GM19463 (cell line): ENCODE measurements at regions not wholly inside any gene's neighbourhood (a gene's known extent, or its start where the extent isn't known, plus 50 kb on each side); places are given as distances from the start of the nearest gene placed in this dataset.
"Not testable (repeated sequence)": the region's sequence is repeated elsewhere in the genome, so short reads cannot be mapped to it uniquely, and the experiment has no call there.

Experiments
- ATAC-seq: cut with Tn5 transposase; IDR thresholded peaks from one replicate; pipeline ENCODE4 v1.9.1; 2021; ENCODE audit warnings: mild to moderate bottlenecking, moderate library complexity; ENCODE audit not compliant: unreplicated experiment

DNA sequence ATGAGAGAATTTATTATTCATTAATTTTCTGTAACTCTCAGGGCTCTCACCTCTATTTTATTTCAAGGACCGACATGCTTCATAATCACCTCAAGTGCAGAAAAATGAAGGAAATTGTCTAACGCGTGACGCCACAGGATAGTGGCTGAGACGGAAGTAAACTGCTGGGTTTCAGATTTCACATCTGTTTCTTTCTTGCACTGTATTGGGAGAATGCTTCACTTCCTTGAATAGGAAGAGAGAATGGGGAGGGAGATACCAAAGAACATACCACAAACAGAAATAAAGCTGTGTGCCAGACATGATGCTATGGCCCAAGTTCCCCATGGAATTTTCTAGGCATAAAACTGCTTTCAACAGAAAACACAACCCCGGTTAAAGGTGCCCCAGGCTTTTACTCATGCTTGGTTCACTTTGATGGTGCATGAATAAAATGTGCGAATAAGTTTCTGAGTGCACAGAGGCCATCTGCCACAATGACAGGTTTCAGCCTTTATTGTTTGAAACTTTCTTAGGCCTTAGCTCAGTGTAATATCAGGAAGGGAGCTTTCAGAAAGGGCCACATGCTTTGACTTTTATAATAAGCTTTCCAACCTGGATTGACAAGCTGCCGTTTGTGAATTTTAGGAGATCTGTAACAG lies 1116.4 kb downstream of the SOCS6 start:
- no peak for ATAC-seq

DNA sequence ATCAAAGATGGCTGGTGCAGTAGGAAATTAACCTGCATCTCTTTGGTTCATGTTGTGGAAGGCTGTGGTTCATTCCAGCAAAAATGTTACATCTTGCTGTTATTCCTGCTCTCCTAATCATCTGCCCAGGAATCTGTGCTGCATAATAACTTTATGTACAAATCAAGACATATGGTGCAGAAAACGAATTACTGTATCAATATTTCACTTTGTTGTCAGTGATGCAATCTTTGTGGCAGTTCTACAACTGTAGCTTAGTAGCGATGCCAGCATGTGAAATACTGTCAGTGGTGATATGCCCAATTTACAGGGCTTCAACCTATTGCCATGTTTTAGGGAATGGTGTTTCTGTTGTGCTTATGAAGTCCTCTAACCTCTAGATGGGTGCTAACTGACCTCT lies 1114.7 kb downstream of the SOCS6 start:
- no peak for ATAC-seq

DNA sequence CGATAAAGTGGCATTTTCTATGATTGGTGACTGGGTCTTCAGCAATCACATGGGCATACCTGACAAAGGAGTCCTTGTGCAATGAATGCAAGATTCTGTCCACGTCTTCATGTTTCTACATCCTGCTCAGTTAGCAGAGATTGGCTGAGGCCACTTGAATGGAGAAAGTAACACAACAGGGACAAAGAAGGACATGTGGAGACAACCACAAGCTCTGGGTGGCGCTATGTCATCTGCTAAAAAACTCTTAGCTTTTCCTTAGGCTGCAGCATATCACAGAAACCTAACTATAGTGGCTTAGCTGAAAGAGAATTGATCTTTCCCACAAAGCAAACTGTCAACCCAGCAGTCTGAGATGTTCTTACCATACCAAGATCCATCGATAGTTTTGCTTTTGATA lies 1109.7 kb downstream of the SOCS6 start:
- no peak for ATAC-seq

DNA sequence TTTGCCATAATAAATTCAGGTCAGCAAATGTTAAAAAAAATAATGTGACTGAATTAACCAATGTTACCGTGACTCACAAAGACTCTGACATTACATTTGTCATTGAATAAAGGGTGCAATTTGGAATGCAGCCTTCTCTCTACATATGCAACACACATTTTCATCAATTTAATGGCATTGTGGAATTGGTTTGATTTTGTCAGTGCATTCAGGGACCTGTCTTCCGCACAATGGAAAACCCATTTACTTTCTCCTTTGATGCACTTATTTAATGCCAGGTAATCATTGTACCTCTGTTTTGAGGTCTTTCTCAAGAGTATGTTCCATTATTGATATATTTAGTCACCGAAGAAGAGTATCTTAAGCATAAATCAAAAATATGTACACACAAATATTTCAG lies 1099.3 kb downstream of the SOCS6 start:
- no peak for ATAC-seq

DNA sequence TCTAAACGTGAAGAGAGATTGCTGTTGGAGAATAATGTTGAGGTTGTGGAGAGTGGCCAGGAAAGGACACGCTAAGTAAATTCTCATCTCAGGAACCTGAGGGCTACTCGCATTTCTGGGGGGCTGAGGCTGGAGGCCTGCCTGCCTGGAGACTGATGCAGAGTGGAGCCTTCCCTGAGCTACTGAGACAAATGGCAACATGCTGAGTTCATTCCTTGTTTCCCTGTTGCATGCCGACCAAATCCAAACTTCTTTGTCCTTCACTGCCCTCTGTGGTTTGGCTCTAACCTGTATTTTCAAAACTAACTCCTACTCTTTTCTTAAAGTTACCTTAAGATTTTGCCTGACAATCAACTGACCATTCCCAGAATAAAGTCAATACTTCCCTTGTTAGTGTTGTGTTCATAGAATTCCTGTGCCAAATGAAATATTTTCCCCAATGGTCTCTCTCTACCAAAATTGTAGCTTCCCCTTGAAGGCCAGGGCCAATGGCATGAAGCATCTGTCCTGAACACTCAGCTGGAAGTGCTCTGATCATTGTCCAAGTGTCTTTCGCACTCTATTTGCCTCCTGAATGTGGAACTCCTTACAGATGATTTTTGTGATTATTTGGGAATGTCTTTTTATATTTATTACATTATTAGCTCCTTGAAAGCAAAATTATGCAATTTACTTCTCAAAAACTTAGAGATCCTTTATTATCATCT lies 1085.6 kb downstream of the SOCS6 start:
- no peak for ATAC-seq

DNA sequence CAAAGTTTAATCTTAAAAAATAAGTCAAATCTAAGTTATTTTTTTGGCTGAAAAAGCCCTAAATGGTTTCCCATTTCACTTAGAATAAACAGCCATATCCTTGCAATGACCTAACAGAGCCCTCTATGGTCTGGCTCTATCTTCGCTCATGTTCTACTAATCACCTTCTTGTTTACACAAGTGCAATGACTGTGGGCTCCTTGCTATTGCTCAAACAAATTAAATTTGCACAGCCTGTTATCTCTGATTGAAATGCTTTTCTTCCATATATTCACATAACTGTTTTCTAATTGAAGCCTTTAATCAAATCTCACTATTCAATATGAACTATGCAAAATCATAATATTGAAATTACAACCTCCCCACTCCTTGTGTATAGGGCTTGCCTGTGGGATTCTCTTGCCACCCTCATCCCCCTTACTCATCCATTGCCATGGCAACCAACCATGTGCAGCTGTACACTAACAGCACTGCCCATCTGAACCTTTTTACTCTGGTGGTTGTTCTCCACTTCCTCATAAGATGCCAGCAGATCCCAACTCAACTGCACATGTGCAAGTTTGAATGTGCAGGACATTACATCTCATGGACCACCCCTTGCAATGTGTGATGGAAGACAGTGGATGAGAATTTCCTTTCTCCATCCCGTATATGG lies 1083.2 kb downstream of the SOCS6 start:
- ATAC-seq: no peak

DNA sequence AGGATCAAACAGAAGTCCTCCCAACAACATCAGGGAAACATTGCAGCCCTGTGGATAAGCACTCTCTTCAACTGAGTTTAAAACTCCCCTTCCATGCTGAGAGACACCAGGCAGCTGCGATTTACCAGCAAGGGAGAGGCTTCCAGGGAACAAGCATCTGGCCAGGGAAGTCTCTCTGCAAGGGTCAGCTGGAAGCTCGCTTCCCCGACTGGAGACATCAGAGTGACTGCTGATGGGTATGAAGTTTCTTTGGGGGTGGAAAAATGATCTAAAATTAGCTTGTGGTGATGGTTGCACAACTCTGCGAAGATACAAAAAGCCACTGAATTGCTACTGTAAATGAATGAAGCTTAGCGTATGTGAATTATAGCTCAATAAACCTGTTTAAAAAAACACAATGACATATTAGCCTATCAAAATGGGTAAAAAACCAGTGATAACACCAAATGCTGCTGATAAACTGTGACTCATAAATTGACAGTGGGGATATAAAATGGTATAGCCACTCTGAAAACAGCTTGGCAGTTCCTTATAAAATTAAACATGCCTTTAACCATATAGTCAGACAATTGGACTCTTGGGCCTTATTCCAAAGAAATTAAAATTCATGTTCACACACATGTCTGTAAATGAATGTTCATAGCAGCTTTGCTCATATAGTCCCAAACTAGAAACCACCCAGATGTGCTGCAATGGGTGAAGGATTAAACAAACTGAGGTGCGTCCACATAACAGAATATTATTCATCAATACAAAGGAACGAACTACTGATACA lies 1082.0 kb downstream of the SOCS6 start:
- ATAC-seq: no peak

DNA sequence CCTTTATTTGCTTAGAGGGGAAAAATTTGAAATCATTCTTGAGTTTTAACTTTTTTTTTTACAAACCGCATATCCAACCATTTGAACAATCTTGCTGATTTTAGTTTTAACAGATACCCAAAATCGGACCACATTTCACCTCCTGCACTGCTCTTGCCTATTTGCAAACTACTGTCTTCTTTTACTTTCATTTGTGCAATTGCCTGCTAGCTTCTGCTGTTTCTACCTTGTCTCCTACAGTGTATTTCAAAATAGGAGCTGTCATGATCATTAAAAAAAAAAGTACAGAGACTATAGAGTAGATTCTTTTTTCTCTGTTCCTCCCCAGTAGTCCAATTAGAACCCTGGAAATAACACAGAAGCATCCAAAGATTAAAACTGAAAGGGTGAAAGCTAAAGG lies 1081.2 kb downstream of the SOCS6 start:
- ATAC-seq: no peak

DNA sequence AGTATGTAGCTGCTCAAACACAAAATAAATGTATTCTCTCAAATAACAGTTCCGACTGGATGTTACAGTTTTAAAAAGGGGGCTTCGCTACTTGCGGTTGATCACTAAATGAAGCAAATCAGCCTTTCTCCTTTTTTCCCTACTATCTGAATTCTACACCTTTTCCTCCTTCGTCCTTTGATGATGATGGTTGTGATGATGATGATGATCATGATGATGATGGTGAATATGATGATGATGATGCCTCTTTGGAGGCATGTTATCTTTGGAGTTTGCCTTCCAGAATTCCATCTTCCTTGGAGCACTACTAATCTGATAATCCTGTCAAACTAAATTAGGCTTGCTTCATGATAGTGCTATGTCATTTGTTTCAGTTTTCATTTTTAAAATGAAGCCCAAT lies 1073.3 kb downstream of the SOCS6 start:
- no peak for ATAC-seq

DNA sequence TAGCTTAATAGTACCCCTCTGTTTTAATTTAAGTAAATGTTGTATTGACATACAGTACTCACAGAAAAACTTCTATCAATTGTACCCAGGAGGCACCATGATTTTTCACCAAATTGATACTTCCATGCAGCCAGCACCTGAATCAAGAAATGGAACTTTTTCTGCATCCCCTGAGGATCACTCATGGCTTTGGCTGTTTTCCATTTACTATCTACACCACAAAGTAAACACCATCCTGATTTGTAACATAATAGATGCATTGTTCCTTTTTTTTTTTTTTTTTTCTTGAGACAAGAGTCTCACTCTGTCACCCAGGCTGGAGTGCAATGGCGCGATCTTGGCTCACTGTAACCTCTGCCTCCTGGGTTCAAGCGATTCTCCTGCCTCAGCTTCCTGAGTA lies 1066.8 kb downstream of the SOCS6 start:
- not testable (repeated sequence) for ATAC-seq

DNA sequence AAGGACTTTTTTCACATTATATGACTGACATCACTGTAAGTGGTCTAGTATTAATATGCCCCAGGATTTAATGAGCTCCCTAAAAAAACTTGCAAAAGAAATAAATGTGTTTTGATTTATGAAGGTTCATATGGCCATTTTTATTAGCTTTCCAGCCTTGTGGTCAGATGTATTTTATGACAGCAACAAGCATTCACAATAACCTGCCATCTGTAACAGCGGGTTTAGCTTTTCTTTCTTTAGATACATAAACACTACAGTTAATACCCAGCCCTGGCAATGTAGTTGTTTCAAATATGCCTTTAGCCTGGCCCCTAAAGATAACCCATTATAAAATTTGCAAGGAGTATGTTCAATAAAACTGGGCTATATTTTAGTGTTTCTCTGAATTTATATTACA lies 1063.8 kb downstream of the SOCS6 start:
- no peak for ATAC-seq

DNA sequence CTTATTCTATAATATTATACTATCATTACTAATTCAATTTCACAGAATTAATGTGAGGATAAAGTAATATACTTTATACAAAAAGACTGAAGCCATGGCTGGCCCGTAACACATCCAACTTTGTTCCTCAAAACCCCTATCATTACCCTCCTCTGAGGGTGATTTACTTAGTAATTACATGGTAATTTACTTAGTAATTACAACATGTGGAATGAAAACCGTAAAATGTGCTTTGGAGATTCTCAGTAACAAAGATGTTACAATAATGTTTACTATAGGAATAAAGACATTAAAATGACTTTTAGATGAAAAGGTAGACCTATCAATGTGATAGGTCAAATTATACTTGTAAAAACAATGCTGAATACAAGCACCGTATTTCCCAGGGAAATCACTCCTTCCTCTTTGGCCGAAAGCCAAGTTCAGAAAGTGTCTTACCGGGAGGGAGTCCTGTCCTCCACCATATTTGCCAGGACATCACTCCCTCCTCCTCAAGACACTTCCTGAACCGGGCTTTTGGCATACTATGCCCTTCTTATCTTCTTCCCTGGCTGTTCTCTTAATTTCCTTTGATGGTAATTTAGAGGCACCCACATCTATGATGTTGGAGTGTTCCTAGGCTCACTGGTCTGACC lies 1047.8 kb downstream of the SOCS6 start:
- no peak for ATAC-seq

DNA sequence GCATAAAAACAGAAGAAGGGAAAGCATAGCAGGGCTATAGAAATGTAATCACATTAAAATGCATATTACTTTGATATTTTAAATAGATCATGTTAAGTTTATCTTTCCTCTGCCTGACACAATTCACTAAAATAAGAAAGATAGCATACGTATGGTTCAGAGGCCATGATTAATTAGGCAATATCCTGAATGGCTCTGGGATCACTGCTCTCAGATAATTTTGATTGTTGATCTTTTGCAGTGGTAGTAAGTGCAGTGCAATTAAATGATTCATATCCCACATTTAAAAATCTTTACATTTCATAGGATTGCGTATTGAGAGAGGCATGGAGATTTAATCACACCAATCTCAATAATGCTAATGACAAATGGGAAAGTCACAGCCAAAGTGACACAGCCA lies 1040.7 kb downstream of the SOCS6 start:
- no peak for ATAC-seq

DNA sequence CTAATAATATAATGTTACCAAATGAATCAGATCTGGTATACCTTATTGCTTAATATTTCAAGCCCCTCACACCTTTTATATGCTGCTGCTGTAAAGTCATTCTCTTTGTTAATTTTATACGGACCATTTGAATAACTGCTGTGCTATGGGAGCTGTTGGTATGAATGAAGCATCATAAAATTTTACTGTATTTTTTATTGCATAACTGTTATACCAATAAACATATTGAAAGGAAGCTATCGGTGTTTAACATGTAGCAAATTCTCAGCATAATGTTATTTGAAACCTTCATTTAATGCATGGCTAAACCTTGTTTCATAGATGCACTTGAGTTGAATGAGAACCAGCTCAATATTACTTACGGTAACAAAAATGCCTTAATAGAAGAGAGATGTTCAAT lies 1040.3 kb downstream of the SOCS6 start:
- no peak for ATAC-seq

DNA sequence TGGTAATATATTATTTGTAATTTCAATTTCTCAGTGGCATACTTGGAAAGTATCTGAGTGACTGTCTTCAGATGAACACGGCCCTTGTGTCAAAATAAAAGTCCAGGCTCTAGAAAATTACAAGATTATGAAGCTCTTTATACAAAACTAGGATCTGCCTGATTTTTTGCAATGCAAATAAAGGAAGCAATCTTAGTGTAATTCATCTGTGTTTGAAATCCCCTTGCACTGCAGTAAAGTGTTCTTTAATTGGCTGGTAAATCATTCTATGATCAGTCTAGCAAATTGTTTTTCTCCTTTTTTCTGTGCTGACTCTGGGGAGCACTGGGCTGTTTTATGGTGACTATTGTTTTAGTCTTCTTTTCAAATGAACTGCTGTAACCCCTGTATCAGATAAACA lies 1039.0 kb downstream of the SOCS6 start:
- no peak for ATAC-seq

DNA sequence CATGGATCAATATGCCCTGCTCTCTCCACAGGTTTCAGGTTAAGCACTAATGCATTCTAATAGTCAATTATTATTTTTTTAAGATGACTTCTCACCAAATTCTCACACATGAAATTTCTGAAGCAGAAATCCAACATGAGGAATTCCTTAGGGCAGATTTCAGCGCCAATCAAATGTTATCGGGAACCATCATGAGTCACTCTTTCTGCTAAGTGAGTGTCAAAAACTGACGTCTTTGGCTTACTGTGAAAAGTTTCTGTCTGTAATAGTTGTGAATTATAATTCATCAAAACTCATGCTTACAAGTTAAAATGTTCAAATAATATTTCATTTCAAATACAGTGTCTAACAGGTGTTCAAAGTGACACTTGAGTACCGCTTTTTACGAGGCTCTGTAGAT lies 1038.6 kb downstream of the SOCS6 start:
- no peak for ATAC-seq

DNA sequence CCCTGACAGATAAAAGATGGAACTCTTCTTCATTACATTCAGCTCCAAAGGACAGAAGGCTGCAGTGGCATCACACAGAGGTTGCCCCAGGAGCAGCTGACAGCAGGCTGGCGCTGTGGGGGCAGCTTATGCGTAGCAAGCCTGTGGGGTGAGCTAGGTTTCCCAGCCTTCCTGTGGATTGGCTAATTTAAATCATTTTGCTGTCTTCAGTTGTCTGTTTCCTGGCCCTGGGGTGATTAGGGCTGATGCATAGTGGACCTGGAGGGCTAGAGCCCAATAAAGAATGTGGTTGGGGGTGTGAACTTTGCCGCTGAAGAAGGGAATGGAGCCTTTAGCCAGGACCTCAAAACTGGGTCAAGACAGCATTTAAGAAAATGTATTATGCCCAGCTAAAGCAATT lies 1038.0 kb downstream of the SOCS6 start:
- ATAC-seq: no peak

DNA sequence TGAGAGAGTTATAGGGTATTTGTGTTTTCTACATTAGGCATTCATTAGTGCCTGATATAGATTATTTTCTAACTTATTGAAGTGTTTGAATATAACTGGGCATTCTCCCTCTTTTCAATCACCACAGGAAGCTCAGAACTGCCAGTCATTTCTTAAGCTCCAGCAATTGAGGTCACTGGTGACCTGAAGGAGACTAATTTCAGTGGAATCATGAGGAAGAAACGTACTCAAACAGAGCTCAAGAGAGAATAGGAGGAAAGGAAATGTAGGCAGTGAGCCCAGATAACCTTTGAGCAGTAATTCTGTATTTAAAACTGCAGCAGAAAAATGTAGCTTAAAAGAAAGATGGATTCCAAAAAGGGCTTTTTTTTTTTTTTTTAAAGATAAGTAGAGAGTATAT lies 1035.5 kb downstream of the SOCS6 start:
- no peak for ATAC-seq

DNA sequence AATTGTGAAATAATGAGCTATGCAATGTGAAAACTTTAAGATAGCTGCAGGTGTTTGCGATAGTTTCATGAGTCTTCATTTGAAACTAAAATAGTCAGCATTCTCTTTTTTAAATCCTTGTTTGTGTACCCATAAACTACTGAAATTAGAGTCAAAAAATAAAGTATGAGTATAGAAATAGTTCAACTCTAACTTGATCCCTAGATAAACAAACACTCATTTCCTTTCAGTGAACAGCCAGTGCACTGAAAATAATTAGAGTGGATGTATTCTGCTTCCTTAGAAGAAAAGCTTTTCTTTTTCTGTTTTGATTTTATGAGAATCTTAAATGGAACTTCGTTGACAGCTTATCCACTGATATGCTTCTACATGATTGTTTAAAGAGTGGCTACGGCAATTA lies 1033.4 kb downstream of the SOCS6 start:
- no peak for ATAC-seq

DNA sequence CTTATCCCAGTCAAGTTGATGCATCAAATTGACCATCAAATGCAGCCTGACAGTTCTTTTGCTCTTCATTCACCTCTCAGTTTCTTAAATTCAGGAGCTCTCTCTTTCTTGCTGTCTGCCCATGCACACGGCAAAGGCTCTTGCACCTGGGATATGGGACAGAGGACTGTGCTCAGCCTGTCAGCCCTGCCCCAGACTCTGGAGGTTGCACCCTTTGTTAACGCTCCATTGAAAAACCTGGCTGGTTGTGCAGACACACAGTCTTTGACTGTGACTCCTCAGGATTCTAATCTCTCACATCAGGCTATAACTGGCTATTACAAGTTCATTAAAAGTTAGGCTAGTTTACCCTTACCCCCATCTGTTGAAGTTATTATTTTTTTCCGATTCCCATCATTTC lies 1032.5 kb downstream of the SOCS6 start:
- no peak for ATAC-seq

DNA sequence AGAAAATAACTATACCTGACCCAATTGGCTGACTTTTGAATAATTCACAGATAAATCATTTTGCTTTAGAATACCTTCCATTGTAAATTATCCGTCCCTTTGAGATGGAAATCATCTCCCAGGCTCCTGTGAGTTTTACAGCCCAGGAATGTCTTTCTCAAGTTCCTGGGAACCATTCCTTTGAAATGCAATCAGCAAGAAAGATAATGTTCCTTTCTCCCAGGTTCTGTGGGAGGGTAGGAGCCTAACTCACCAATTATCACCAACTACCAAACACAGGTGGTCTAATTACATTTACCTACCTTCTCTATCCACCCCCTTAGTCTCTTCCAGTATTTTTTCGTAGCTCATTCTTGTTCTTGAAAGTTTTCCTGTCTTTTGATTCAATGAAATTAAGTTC lies 1016.0 kb downstream of the SOCS6 start:
- no peak for ATAC-seq
